A549 (cell line): ENCODE measurements at regions not wholly inside any gene's neighbourhood (a gene's known extent, or its start where the extent isn't known, plus 50 kb on each side); places are given as distances from the start of the nearest gene placed in this dataset.

Experiments used
- ATAC-seq, 2 experiments: fragments of 200-7000 bp in 1 of 2; fragments of >200 bp in 1 of 2; cut with Nextera tagmentation in 1 of 2; cut with Tn5 transposase in 1 of 2; 3 replicates each; pipeline versions ENCODE4 v1.8.0 to v1.9.1; 2018 to 2020; ENCODE audit warnings: mild to moderate bottlenecking in 1 of 2, moderate library complexity in 1 of 2
- CTCF ChIA-PET: fragments of 300-600 bp; sonication (Branson Sonifier 250); formaldehyde crosslinking; extraction: SDS; loops from one replicate; lab custom pipeline; 2021; ENCODE audit warnings: antibody characterized with exemption, inconsistent platforms; lab: Yijun Ruan, JAX
- POLR2A ChIA-PET: fragments of 350-600 bp; formaldehyde crosslinking; extraction: SDS; loops from one replicate; lab custom pipeline; 2021; ENCODE audit warnings: antibody characterized with exemption, inconsistent platforms; lab: Yijun Ruan, JAX
- DNase-seq, 2 experiments: peaks; one replicate each; pipeline versions ENCODE4 v3.0.0 to v3.0.0-alpha.2; 2011 to 2016; ENCODE audit warnings: low read depth in 1 of 2, low spot score in 1 of 2
- FAIRE-seq: peaks from 2 replicates; lab custom pipeline; 2011; peaks lifted over from hg19 to GRCh38; lab: Jason Lieb, UNC
- H3K27ac ChIP-seq, 2 experiments: fragments of >200 bp; sonication (Bioruptor Twin); formaldehyde crosslinking; 3 replicates each; pipeline ENCODE4 v1.5.1; 2016 to 2017
- H3K4me1 ChIP-seq: fragments of >200 bp; sonication (Bioruptor Twin); formaldehyde crosslinking; 3 replicates; pipeline ENCODE4 v1.6.1; 2016
- H3K4me2 ChIP-seq: fragments of >200 bp; sonication (Bioruptor Twin); formaldehyde crosslinking; 3 replicates; pipeline ENCODE4 v1.6.1; 2016
- H3K4me3 ChIP-seq: fragments of >200 bp; sonication (Bioruptor Twin); formaldehyde crosslinking; 3 replicates; pipeline ENCODE4 v1.5.1; 2016
- H3K9me3 ChIP-seq: fragments of >200 bp; sonication (Bioruptor Twin); formaldehyde crosslinking; 3 replicates; pipeline ENCODE4 v1.6.1; 2016
- CEBPB ChIP-seq, 2 experiments: fragments of >200 bp in 1 of 2; sonication (Bioruptor Twin) in 1 of 2; formaldehyde crosslinking in 1 of 2; IDR thresholded peaks; 2 replicates each; pipeline ENCODE4 v1.6.1; 2012 to 2016
- CHD4 ChIP-seq: fragments of 200-600 bp; sonication (generic); IDR thresholded peaks from 2 replicates; pipeline ENCODE4 v1.6.1; 2016; ENCODE audit warnings: antibody characterized with exemption, mild to moderate bottlenecking, borderline replicate concordance
- CTCF ChIP-seq: fragments of >200 bp; sonication (Bioruptor Twin); formaldehyde crosslinking; IDR thresholded peaks from 3 replicates; pipeline ENCODE4 v1.5.1; 2016
- EHF ChIP-seq: fragments of 250-450 bp; sonication (Bioruptor Pico); IDR thresholded peaks from 2 replicates; pipeline ENCODE4 v1.5.0; 2020; ENCODE audit warnings: mild to moderate bottlenecking
- EHMT2 ChIP-seq: fragments of 200-600 bp; sonication (generic); IDR thresholded peaks from 2 replicates; pipeline ENCODE4 v1.6.1; 2016; ENCODE audit warnings: antibody characterized with exemption, low read depth, mild to moderate bottlenecking, moderate library complexity
- ESRRA ChIP-seq: fragments of 150-350 bp; IDR thresholded peaks from 2 replicates; pipeline ENCODE4 v1.6.1; 2014; ENCODE audit warnings: mild to moderate bottlenecking, low read length, borderline replicate concordance
- HDAC2 ChIP-seq: fragments of 200-600 bp; sonication (generic); IDR thresholded peaks from 2 replicates; pipeline ENCODE4 v1.6.1; 2016
- HES2 ChIP-seq: fragments of >200 bp; sonication (Bioruptor Twin); formaldehyde crosslinking; IDR thresholded peaks from 2 replicates; pipeline ENCODE4 v1.6.1; 2016
- HEYL ChIP-seq: fragments of 250-450 bp; sonication (Bioruptor Pico); IDR thresholded peaks from 2 replicates; pipeline ENCODE4 v1.8.0; 2021; ENCODE audit warnings: mild to moderate bottlenecking, moderate library complexity
- HMGXB4 ChIP-seq: fragments of 250-450 bp; sonication (Bioruptor Pico); IDR thresholded peaks from 2 replicates; pipeline ENCODE4 v1.5.0; 2021; ENCODE audit warnings: mild to moderate bottlenecking, moderate library complexity, borderline replicate concordance
- JUN ChIP-seq, 2 experiments: fragments of >200 bp; sonication (Bioruptor Twin); formaldehyde crosslinking; IDR thresholded peaks; 2 replicates in 1 of 2; 3 replicates in 1 of 2; pipeline ENCODE4 v1.6.1; 2016 to 2017
- JUNB ChIP-seq: fragments of >200 bp; sonication (Bioruptor Twin); formaldehyde crosslinking; IDR thresholded peaks from 2 replicates; pipeline ENCODE4 v1.6.1; 2016
- KDM1A ChIP-seq: fragments of 200-600 bp; sonication (generic); IDR thresholded peaks from 2 replicates; pipeline ENCODE4 v1.6.1; 2016; ENCODE audit warnings: low read depth, mild to moderate bottlenecking
- MAZ ChIP-seq: fragments of 150-350 bp; IDR thresholded peaks from 2 replicates; pipeline ENCODE4 v1.6.1; 2014; ENCODE audit warnings: antibody characterized with exemption, low read depth, low read length, borderline replicate concordance
- MYC ChIP-seq: IDR thresholded peaks from 2 replicates; pipeline ENCODE4 v1.6.1; 2012; ENCODE audit warnings: mild to moderate bottlenecking, inconsistent platforms, low read length, improper control_type of control experiment, borderline replicate concordance
- NFE2L2 ChIP-seq: fragments of 150-350 bp; conservative IDR thresholded peaks from 2 replicates; pipeline ENCODE4 v1.6.1; 2014; ENCODE audit warnings: low read length
- NPAS2 ChIP-seq: fragments of 250-450 bp; sonication (Bioruptor Pico); IDR thresholded peaks from 2 replicates; pipeline ENCODE4 v1.8.0; 2022; ENCODE audit warnings: mild to moderate bottlenecking, moderate library complexity, borderline replicate concordance
- PBX3 ChIP-seq: IDR thresholded peaks from 2 replicates; pipeline ENCODE4 v1.6.1; 2012
- POLR2AphosphoS2 ChIP-seq: conservative IDR thresholded peaks from 2 replicates; pipeline ENCODE4 v1.6.1; 2012; ENCODE audit warnings: low read length, improper control_type of control experiment, inconsistent platforms
- RARB ChIP-seq: fragments of 250-450 bp; sonication (Bioruptor Pico); IDR thresholded peaks from 2 replicates; pipeline ENCODE4 v1.8.0; 2021; ENCODE audit warnings: mild to moderate bottlenecking, moderate library complexity
- REST ChIP-seq: fragments of 200-600 bp; sonication (generic); IDR thresholded peaks from 2 replicates; pipeline ENCODE4 v1.6.1; 2016; ENCODE audit warnings: antibody characterized with exemption, mild to moderate bottlenecking, moderate library complexity
- RNF2 ChIP-seq: fragments of 200-600 bp; sonication (generic); IDR thresholded peaks from 2 replicates; pipeline ENCODE4 v1.6.1; 2016; ENCODE audit warnings: low read depth, mild to moderate bottlenecking, antibody characterized with exemption, moderate library complexity, borderline replicate concordance
- USF2 ChIP-seq: fragments of 450-650 bp; IDR thresholded peaks from 2 replicates; pipeline ENCODE4 v1.6.1; 2014; ENCODE audit warnings: antibody characterized with exemption
- ZNF302 ChIP-seq: fragments of 250-450 bp; sonication (Bioruptor Pico); IDR thresholded peaks from 2 replicates; pipeline ENCODE4 v1.9.0; 2021; ENCODE audit warnings: inconsistent platforms, mild to moderate bottlenecking, moderate library complexity
- ZSCAN20 ChIP-seq: fragments of 250-450 bp; sonication (Bioruptor Pico); IDR thresholded peaks from 2 replicates; pipeline ENCODE4 v1.8.0; 2022; ENCODE audit warnings: mild to moderate bottlenecking, moderate library complexity
- WGBS: methylation state at CpG from one replicate; pipeline ENCODE4 v1.1.6; 2017; ENCODE audit errors: missing lambda C conversion rate; 5-methylcytosine and 5-hydroxymethylcytosine counted together

GRCh38 chr5:56513141-56513540 is 280.0 kb upstream of the ANKRD55 start (continued):
- TF ChIP-seq ZSCAN20 (CRISPR knock-in tag) (no peak), MYC (no peak)
- TF ChIP-seq, all 56 proteins: peak for 0

GRCh38 chr5:56512313-56512996 is 279.3 kb upstream of the ANKRD55 start:
- TF ChIP-seq CEBPB (IDR thresholded peaks at IDR 0.05) (peak in 1 of 2 experiments; percentile 11; a peak in 1 of 4 replicates), MAZ (no peak), CTCF (no peak), HDAC2 (no peak)
- ATAC-seq (no peak), DNase-seq (no peak), FAIRE-seq (no peak)
- no peak overlapping the region for H3K4me2 ChIP-seq
- no peaks in the 10 kb centered on the region for H3K9me3 ChIP-seq
- no peak overlapping the region for H3K27ac ChIP-seq
- no peak overlapping the region for H3K4me3 ChIP-seq
- ChIA-PET POLR2A (no interaction called here), CTCF (interaction anchor here (0.9 to 2.1 kb wide), 4 partner anchors 13 to 26 kb away, joined by 3 to 7 read pairs (median 4); no protein-coding TSS in a partner anchor)
- 74% methylated on average over 6 of the region's 6 CpGs for WGBS
- H3K4me1 ChIP-seq: peaks cover 14% of the 10 kb centered on the region; the same call in 2 of the 3 replicates

GRCh38 chr5:56511326-56511841 is 278.3 kb upstream of the ANKRD55 start:
- 74% methylated on average over 2 of the region's 2 CpGs for WGBS
- Histone ChIP-seq H3K27ac (no peak overlapping the region), H3K4me3 (no peak overlapping the region), H3K4me2 (no peak overlapping the region), H3K4me1 (peaks cover 20% of the 10 kb centered on the region), H3K9me3 (no peaks in the 10 kb centered on the region)
- ChIA-PET POLR2A (no interaction called here), CTCF (interaction anchor here (1.6 to 2.1 kb wide), 2 partner anchors 12 to 15 kb away, joined by 3 to 5 read pairs; no protein-coding TSS in a partner anchor)
- ATAC-seq: no peak
- FAIRE-seq: no peak
- DNase-seq: no peak
- no peak for TF ChIP-seq RNF2
- no peak for TF ChIP-seq CHD4
- TF ChIP-seq JUN (IDR thresholded peaks at IDR 0.05): no peak
- no peak for TF ChIP-seq ESRRA
- TF ChIP-seq CEBPB (IDR thresholded peaks at IDR 0.05): no peak
- TF ChIP-seq USF2: no peak
- TF ChIP-seq NPAS2 (CRISPR knock-in tag): no peak
- TF ChIP-seq EHMT2: no peak
- no peak for TF ChIP-seq POLR2AphosphoS2
- TF ChIP-seq HES2: no peak
- TF ChIP-seq JUNB: no peak
- no peak for TF ChIP-seq KDM1A
- TF ChIP-seq NFE2L2: no peak
- no peak for TF ChIP-seq REST
- TF ChIP-seq ZNF302 (CRISPR knock-in tag): no peak
- no peak for TF ChIP-seq HEYL
- TF ChIP-seq RARB (CRISPR knock-in tag): no peak
- no peak for TF ChIP-seq HMGXB4 (CRISPR knock-in tag)
- no peak for TF ChIP-seq EHF (CRISPR knock-in tag)
- TF ChIP-seq PBX3: no peak
